RWPE2 (cell line): ENCODE measurements at regions not wholly inside any gene's neighbourhood (a gene's known extent, or its start where the extent isn't known, plus 50 kb on each side); places are given as distances from the start of the nearest gene placed in this dataset.
A peak's percentile ranks its signal among the peaks of the same experiment; 100 is the strongest.

Experiments
- ATAC-seq: fragments of 200-7000 bp; cut with Tn5 transposase; 3 replicates; pipeline ENCODE4 v1.9.1; 2021; ENCODE audit warnings: low read depth
- DNase-seq: peaks from one replicate; pipeline ENCODE4 v3.0.0-alpha.2; 2020; ENCODE audit warnings: low spot score
- H3K27ac ChIP-seq: fragments of 450-650 bp; 2 replicates; pipeline ENCODE4 v1.5.1; 2017; ENCODE audit warnings: mild to moderate bottlenecking; ENCODE audit not compliant: poor library complexity, severe bottlenecking
- H3K27me3 ChIP-seq: fragments of 250-450 bp; sonication (Bioruptor Pico); 2 replicates; pipeline ENCODE4 v1.5.1; 2021; ENCODE audit warnings: mild to moderate bottlenecking, moderate library complexity; ENCODE audit not compliant: insufficient read depth, poor library complexity, severe bottlenecking
- H3K36me3 ChIP-seq: fragments of 250-450 bp; sonication (Bioruptor Pico); 2 replicates; pipeline ENCODE4 v1.5.1; 2020; ENCODE audit warnings: low read depth, mild to moderate bottlenecking, moderate library complexity
- H3K4me1 ChIP-seq: fragments of 250-450 bp; sonication (Bioruptor Pico); 2 replicates; pipeline ENCODE4 v1.5.1; 2021; ENCODE audit warnings: mild to moderate bottlenecking, moderate library complexity; ENCODE audit not compliant: insufficient read depth, poor library complexity, severe bottlenecking
- H3K4me3 ChIP-seq: fragments of 250-450 bp; sonication (Bioruptor Pico); 2 replicates; pipeline ENCODE4 v1.5.1; 2021; ENCODE audit warnings: mild to moderate bottlenecking, moderate library complexity; ENCODE audit not compliant: severe bottlenecking
- H3K9me3 ChIP-seq: fragments of 250-450 bp; sonication (Bioruptor Pico); 2 replicates; pipeline ENCODE4 v1.5.1; 2021; ENCODE audit warnings: mild to moderate bottlenecking, moderate library complexity; ENCODE audit not compliant: severe bottlenecking
- TF ChIP-seq, protein P1 (sequence below): fragments of 450-650 bp; IDR thresholded peaks from one replicate; pipeline ENCODE4 v1.5.1; 2017; ENCODE audit warnings: mild to moderate bottlenecking, moderate library complexity; ENCODE audit not compliant: poor library complexity, severe bottlenecking

DNA sequence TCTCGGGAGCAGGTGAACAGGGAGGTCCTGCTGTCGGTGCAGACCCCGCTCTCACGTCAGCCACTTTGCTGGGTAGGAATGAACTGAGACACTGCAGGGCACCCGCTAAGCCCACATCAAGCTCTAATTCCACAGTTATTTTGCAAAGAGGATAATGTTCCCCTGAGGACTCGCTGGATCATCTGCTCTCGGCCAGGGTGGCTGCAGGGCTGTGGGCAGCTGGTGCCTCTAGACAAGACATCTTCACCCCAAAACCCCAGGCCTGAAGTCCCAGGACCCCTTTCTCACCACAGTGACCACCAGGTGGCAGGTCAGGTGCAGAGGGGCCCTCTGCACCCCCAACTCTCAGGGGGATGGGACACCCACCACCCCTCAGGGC lies 135.1 kb upstream of the PPP1R26 start:
- TF ChIP-seq, protein P1, sequence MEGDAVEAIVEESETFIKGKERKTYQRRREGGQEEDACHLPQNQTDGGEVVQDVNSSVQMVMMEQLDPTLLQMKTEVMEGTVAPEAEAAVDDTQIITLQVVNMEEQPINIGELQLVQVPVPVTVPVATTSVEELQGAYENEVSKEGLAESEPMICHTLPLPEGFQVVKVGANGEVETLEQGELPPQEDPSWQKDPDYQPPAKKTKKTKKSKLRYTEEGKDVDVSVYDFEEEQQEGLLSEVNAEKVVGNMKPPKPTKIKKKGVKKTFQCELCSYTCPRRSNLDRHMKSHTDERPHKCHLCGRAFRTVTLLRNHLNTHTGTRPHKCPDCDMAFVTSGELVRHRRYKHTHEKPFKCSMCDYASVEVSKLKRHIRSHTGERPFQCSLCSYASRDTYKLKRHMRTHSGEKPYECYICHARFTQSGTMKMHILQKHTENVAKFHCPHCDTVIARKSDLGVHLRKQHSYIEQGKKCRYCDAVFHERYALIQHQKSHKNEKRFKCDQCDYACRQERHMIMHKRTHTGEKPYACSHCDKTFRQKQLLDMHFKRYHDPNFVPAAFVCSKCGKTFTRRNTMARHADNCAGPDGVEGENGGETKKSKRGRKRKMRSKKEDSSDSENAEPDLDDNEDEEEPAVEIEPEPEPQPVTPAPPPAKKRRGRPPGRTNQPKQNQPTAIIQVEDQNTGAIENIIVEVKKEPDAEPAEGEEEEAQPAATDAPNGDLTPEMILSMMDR, result no peak
- Histone ChIP-seq H3K9me3 (no peaks in the 10 kb centered on the region), H3K27me3 (peaks cover 72% of the 10 kb centered on the region), H3K27ac (no peak overlapping the region), H3K36me3 (no peaks in the 10 kb centered on the region), H3K4me3 (no peak overlapping the region), H3K4me1 (no peaks in the 10 kb centered on the region)
- ATAC-seq (no peak), DNase-seq (peak; percentile 35)

DNA sequence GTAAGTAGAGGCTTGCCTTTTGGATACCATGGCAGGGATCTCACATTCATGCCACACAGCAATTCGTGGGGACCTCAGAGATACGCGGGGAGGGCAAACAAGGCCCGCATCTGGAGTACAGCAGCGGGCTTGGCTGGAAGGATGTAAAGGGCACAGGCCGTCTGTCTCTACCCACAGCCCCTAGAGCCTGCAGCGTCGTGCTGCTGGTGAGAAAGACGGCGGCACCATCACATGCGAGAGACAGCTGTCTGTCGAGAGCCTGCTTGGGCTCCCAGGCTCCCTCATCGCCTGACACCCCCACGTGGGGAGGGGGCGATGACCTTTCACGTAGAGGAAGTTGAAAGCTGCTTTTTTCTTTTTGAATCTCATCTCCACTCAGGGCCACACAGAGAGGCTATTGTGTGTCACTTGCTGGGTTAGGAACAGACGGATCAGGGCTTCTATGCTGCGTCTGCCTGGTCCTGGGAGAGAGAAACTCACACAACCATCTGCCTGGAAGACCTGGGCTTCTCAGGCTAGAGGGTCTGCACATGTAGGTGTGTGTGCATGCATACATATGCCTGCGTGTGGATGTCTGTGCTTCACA lies 134.6 kb upstream of the PPP1R26 start:
- Histone ChIP-seq H3K4me3 (no peak overlapping the region), H3K4me1 (no peaks in the 10 kb centered on the region), H3K9me3 (no peaks in the 10 kb centered on the region), H3K27ac (no peak overlapping the region), H3K36me3 (no peaks in the 10 kb centered on the region), H3K27me3 (peaks cover 68% of the 10 kb centered on the region)
- no peak for ATAC-seq
- DNase-seq, result peak; percentile 41
- TF ChIP-seq, protein P1, result no peak

- no peak overlapping the region for H3K27ac ChIP-seq
- no peak for ATAC-seq
- TF ChIP-seq, protein P1, result no peak
- H3K9me3 ChIP-seq, result no peaks in the 10 kb centered on the region
- peak; percentile 35 for DNase-seq
- H3K4me1 ChIP-seq, result no peaks in the 10 kb centered on the region
- no peak overlapping the region for H3K4me3 ChIP-seq
- peaks cover 67% of the 10 kb centered on the region for H3K27me3 ChIP-seq
- H3K36me3 ChIP-seq, result no peaks in the 10 kb centered on the region
Measured at GRCh38 chr9:135345775-135346433, 133.7 kb upstream of the PPP1R26 start.

GRCh38 chr9:135346438-135347050 lies 133.0 kb upstream of the PPP1R26 start:
- Histone ChIP-seq H3K27me3 (peaks cover 68% of the 10 kb centered on the region), H3K27ac (no peak overlapping the region), H3K4me1 (no peaks in the 10 kb centered on the region), H3K36me3 (no peaks in the 10 kb centered on the region), H3K4me3 (no peak overlapping the region), H3K9me3 (no peaks in the 10 kb centered on the region)
- ATAC-seq, result no peak
- TF ChIP-seq, protein P1, result no peak
- DNase-seq, result peak; percentile 35

DNA sequence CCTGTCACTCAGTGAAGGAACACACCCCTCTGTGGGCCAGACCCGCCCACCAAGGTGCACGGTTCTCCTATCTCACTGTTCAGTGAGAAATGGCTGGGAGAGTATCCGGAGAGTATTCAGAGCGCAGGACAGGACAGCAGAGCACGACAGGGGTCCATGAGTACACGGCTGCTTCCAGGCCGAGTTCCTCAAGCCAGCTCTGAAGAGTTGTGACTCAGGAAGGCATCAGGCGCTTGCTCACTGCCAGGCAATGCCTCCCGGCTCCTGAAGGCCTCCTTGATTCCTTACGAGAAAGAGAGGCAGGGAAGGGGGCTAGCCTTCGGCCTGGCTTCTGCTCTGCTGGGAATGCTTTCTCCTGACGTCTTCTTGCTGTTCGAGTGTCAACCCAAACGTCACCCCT lies 132.1 kb upstream of the PPP1R26 start:
- no peaks in the 10 kb centered on the region for H3K9me3 ChIP-seq
- H3K27ac ChIP-seq, result no peak overlapping the region
- no peaks in the 10 kb centered on the region for H3K4me1 ChIP-seq
- H3K36me3 ChIP-seq, result no peaks in the 10 kb centered on the region
- DNase-seq (peak; percentile 30), ATAC-seq (no peak)
- peaks cover 76% of the 10 kb centered on the region for H3K27me3 ChIP-seq
- TF ChIP-seq, protein P1, result no peak
- H3K4me3 ChIP-seq, result no peak overlapping the region
